DMS153 treated with DMSO at 0.1 percent for 48 hours (cell line): ENCODE measurements at regions not wholly inside any gene's neighbourhood (a gene's known extent, or its start where the extent isn't known, plus 50 kb on each side); places are given as distances from the start of the nearest gene placed in this dataset.

Source experiments
- DNase-seq: peaks from one replicate; lab custom pipeline; 2025; ENCODE audit not compliant: unreplicated experiment; lab: John Stamatoyannopoulos, UW

- no peak for DNase-seq
Observed at GRCh38 chr21:18940791-18941190, 537.2 kb upstream of the TMPRSS15 start.

- no peak for DNase-seq
Observed at GRCh38 chr21:18950045-18950740, 546.6 kb upstream of the TMPRSS15 start.

DNA sequence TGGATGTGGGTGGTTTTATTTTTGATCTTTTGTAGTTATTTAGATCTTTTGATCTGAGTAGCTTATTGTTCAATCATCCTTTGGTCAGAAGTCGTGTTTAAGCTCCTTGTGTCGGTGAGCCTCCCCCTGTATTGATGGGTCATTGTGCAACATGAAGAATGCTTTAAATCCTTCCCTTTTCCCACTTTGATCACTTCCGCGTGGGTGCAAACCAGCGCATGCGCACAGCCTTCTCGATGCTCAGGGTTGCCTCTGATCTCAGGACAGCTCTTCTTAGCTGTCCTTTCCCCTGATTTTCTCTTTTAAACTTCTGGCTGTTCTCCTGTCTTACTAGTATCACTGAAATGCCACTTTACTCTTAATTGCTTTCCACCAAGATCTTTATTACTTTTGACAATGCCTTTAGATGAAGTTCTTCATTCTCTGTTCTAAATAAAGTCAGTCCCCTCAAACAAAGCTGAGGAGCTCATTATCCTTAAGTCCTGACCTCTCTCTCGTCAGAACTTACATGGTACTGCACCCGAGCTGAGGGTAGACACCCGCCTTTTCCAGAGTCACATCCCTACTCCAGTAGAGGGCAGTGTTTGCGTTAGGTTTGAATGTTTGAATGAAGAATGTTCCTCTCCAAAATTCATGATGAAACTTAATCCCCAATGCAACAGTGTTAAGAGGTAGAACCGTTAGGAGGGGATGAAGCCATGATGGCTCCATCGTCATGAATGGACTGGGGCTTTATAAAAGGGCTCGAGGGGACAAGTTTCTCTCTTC lies 547.9 kb upstream of the TMPRSS15 start:
- no peak for DNase-seq

DNA sequence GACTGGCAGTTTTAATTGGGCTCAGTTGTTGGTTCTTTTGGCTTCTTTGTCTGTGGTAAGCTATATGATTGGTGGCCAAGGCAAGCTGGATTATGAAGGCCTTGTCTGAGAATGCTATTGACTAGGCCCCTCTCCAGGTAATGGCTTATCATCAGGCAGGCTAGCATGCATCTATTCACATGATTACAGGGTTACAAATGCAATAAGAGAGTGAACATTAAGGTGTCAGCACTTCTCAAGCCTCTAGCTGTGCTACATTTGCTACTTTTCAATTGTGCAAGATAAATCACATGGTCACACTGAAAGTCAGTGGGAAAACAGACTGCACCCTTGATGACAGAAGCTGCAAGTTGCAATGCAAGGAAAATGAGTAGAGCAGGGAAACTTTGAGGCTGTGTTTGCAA lies 550.9 kb upstream of the TMPRSS15 start:
- DNase-seq, result no peak

DNA sequence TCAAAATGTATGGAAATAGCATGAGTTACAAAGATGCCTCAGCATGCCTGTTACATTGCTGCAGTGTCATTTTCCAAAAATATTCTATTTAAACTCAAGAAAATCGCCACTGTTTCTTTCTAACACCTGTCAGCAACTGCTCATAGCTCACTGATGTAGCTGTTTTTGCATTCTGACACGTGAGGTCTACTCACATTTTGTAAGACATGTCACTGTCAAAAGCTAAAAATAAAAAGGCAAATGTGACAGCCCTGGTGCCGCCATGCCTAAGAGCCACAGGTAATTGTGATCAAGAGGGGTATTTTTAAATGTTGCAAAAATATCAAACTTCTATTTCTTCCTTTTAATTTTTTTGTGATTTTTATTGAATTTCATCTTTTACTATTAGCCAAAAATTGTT lies 556.2 kb upstream of the TMPRSS15 start:
- DNase-seq, result no peak

DNA sequence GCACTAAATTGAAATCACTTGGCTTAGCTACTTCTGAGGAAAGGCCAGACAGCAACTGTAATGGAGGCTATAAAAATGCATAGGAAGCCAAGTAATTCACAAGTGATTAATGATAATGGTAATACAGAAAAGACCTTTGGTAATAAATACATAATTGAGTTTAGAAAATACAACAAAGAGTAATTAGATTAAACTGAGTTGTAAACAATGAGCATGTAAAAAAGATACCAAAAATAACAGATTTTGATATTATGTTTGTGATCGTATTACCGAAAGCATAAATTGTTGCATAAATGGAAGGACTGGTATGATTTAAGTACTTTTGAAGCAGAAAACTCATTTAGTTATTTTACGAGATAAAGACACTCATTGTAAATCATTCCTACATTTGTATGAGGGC lies 556.7 kb upstream of the TMPRSS15 start:
- no peak for DNase-seq

DNA sequence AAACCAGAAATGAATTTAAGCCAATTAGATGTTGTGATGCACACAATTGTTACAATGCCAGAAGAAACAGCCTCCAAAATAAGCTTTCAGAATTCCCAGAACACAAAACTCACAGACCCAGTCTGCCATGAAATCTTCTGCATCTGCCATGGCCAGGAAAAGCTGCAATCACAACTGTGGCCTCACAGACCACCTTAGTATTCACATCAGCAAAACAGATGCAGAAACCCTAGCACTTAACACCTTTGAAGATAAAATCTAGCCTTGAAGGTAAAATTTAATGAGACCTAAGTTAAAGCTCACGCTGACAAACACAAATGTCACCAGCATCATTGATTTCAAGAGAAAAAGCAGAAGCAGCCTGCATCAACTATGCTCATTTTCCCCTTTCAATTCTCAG lies 566.8 kb upstream of the TMPRSS15 start:
- no peak for DNase-seq

- DNase-seq, result no peak
Observed at GRCh38 chr21:18970941-18971340, 567.4 kb upstream of the TMPRSS15 start.

- no peak for DNase-seq
Observed at GRCh38 chr21:18985584-18985983, 582.0 kb upstream of the TMPRSS15 start.

DNA sequence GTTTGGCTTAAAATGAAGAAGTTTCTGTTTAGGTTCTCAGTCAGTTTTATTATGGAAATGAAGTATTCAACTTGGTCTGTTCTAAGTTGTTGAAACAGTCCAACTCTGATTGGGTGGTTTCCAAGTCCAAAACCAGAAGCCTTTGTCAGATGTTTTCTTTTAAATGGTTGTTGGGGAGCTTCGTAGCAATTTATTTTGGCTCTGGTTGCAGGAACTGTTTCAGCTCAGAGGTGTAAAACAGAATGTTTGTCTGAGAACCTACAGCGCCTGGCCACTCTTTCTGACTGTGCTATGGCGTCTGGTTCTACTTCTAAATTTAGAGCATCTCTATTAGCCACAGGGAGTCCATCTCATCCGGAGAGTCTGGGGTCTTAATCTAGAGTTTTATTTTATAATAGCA lies 582.6 kb upstream of the TMPRSS15 start:
- no peak for DNase-seq

DNA sequence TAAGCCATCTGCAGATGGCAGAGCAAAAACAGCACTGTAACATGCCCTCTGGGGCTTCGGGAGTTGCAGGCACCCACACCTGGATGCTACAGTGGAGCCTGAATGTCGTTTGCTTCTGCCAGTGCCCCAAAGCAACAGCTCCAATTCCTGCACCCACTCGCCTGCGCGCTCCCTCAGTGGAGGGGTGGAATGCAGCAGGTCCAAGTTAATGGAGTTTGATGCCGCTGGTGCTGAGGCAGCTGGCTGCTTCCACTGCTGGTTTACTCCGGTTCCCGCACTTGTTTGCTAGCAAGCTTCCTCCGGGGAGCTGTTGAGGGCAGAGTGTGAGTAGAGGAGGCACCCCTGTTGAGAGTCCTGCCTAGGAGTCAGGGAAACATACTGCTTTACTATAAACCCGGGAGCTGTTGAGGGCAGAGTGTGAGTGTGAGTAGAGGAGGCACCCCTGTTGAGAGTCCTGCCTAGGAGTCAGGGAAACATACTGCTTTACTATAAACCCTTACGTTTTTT lies 584.0 kb upstream of the TMPRSS15 start:
- no peak for DNase-seq

DNA sequence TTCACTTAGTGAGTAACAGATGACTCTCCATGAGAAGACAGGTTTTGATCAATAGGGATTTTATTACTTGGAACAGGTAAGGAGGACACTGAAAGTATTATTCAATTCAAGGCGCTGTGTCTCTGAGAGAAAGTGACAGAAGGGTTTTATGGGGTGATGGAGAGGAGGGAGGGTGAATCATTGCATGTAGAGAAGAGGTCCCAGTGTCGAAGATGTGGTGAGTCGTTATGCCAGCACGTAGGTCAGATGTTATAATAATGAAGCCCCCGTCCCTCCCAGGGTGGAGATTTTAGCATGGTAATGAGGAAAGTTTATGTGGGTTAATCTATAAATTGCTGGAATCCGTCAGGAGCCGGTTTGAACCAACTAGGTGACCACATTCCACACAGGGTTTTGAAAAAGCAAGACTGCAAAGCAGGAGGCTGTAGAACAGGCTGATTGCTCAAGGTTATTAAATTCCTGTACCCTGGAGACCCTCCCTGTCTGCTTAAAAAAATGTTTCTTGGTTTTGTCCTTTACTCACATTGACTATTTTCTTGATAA lies 586.4 kb upstream of the TMPRSS15 start:
- DNase-seq, result no peak

- DNase-seq, result no peak
Observed at GRCh38 chr21:18991846-18992245, 588.3 kb upstream of the TMPRSS15 start.

DNA sequence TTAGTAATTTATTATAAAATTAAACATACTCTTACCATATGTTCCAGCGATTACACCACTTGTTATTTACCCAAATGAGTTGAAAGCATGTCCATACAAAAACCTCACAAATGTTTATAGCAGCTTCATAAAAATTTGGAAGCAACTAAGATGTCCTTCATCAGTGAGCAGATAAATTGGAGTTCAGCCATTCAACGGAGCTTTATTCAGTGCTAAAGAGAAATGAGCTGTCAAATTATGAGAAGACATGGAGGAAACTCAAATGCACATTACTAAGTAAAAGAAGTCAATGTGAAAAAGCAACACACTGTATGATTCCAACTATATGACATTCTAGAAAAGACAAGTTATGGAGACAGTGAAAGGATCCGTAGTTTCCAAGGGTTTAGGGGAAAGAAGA lies 606.7 kb upstream of the TMPRSS15 start:
- no peak for DNase-seq

- no peak for DNase-seq
Observed at GRCh38 chr21:19010996-19011395, 607.4 kb upstream of the TMPRSS15 start.

GRCh38 chr21:19011451-19011850 lies 607.9 kb upstream of the TMPRSS15 start:
- no peak for DNase-seq

DNA sequence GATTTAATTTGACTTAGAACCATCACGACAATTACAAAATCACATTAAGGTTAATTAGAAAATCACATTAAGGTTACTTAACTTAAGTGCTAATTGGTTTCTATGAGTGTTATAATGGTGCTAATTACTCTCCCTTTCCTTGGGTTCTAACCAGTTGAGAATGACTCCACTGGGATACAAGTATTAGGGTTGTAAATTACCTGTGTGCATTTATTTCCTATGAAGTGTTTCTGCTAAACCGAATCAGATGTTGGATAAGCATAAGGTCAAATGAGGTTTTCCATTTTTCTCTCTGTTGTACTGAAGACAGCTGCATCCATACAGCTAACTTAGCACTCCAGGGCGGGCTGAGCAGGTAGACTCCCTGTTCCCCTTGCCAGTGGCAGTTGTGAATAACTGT lies 610.3 kb upstream of the TMPRSS15 start:
- DNase-seq, result no peak

DNA sequence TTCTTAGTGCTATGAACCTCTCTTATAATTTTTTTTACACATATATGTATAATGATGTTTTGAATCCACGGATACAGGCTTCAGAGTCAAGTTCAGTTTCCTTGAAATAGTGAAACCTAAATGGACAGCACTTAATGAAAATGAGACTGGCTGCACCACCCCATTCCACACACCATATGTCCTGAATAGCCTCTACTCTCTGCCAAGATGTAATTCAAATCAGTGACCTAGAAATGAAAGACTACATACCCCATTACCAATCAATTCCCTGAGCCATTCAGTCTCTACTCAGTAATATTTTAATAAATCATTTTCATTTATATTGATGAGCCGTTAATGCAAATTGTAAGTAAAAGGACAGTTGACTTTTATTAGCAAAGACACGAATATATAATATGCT lies 614.9 kb upstream of the TMPRSS15 start:
- DNase-seq, result no peak

GRCh38 chr21:19022978-19023377 lies 619.4 kb upstream of the TMPRSS15 start:
- no peak for DNase-seq

- no peak for DNase-seq
Observed at GRCh38 chr21:19026911-19027310, 623.3 kb upstream of the TMPRSS15 start.

DNA sequence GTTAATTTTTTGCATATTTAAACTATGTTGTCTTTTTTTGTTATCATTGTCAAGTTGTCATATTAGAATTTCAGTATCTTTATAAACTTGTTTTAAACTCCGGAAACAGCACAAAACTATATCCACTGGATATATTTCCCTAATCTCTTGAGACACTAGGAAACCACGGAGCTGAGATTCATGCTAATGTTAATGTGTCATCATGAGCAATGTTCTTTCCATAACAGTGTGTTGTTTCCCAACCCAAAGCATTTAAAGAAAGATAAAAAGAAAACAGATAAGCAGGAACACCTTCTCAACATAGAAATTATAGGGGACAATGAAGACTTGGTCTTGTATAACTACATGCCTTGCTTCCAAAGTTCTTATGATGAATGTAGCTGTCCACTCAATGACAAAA lies 626.2 kb upstream of the TMPRSS15 start:
- DNase-seq, result no peak

DNA sequence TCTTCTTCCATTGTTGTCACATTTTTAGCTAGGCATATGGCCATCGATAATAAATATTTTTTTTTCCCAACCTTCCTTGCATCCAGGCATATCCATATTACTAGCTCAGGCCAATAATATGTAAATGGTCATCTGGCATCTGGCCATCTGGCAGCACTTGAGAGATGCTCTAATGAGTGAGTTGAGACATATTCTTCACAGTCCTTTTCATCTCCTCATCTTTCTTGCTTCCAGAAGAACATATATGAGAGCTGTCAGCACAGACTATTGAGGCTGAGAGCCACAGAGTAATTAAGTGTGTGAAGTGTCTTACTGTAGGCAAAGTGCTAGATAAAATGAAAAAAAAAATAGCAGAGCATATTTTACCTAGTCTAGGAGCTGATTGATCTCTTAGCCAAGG lies 628.4 kb upstream of the TMPRSS15 start:
- DNase-seq, result no peak
